ENCODE measurements at regions not wholly inside any gene's neighbourhood (a gene's known extent, or its start where the extent isn't known, plus 50 kb on each side); places are given as distances from the start of the nearest gene placed in this dataset.

DNA sequence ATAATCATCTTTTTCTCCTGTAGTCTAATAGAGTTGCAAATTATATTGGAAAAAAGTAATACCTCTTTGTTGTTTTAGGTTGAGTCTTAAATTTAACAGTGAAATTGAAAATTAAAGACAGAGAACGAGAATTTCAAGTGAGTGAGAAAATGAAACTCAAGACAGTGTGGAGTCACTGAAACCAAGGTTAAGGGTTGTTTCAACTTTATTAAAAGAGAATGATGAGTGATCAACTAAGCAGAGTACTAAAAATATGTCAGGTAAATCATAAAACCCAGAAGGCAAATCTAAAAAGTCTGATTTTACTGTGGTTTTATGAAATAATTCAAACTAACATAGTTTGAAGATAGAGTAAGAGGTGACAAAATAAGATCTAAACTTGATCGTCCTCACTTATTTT is 782.5 kb upstream of the SEMA6D start:
- TF ChIP-seq CCAR2 (optimal IDR thresholded peaks at IDR 0.05; ENCODE audit: low read depth, low read length): no peak
- TF ChIP-seq KAT2B (IDR thresholded peaks at IDR 0.05; ENCODE audit: borderline replicate concordance, low read depth, low read length): no peak
- TF ChIP-seq PRDM15 (CRISPR knock-in tag; IDR thresholded peaks at IDR 0.05): no peak
- no peak for TF ChIP-seq CHD2 (IDR thresholded peaks at IDR 0.05; ENCODE audit: low read depth, low read length)
- TF ChIP-seq, protein P1, sequence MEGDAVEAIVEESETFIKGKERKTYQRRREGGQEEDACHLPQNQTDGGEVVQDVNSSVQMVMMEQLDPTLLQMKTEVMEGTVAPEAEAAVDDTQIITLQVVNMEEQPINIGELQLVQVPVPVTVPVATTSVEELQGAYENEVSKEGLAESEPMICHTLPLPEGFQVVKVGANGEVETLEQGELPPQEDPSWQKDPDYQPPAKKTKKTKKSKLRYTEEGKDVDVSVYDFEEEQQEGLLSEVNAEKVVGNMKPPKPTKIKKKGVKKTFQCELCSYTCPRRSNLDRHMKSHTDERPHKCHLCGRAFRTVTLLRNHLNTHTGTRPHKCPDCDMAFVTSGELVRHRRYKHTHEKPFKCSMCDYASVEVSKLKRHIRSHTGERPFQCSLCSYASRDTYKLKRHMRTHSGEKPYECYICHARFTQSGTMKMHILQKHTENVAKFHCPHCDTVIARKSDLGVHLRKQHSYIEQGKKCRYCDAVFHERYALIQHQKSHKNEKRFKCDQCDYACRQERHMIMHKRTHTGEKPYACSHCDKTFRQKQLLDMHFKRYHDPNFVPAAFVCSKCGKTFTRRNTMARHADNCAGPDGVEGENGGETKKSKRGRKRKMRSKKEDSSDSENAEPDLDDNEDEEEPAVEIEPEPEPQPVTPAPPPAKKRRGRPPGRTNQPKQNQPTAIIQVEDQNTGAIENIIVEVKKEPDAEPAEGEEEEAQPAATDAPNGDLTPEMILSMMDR (CRISPR knock-in tag; IDR thresholded peaks at IDR 0.05): no peak
- no peak for TF ChIP-seq ZBTB7A (CRISPR knock-in tag; IDR thresholded peaks at IDR 0.05)
- no peak for TF ChIP-seq SIN3A (IDR thresholded peaks at IDR 0.05; ENCODE audit: borderline replicate concordance, low read depth, low read length)
- TF ChIP-seq JUND (CRISPR knock-in tag; IDR thresholded peaks at IDR 0.05): no peak
- no peak for TF ChIP-seq ZNF549 (CRISPR knock-in tag; IDR thresholded peaks at IDR 0.05)
- TF ChIP-seq RELA (CRISPR knock-in tag; IDR thresholded peaks at IDR 0.05): no peak
- TF ChIP-seq ZNF501 (CRISPR knock-in tag; IDR thresholded peaks at IDR 0.05): no peak
- no peak for TF ChIP-seq CBX1 (IDR thresholded peaks at IDR 0.05; ENCODE audit: low read depth)
- TF ChIP-seq CREB1 (IDR thresholded peaks at IDR 0.05): no peak
- TF ChIP-seq CREB1 (CRISPR knock-in tag; IDR thresholded peaks at IDR 0.05): no peak
- no peak for TF ChIP-seq SMAD1 (CRISPR knock-in tag; IDR thresholded peaks at IDR 0.05; ENCODE audit: borderline replicate concordance, low read depth)
